Common myeloid progenitor, CD34-positive (primary cell): ENCODE measurements at regions not wholly inside any gene's neighbourhood (a gene's known extent, or its start where the extent isn't known, plus 50 kb on each side); places are given as distances from the start of the nearest gene placed in this dataset.

Source experiments
- CTCF ChIA-PET: fragments of 350-600 bp; sonication (Branson Sonifier 250); formaldehyde crosslinking; loops from one replicate; lab custom pipeline; 2021; ENCODE audit warnings: antibody characterized with exemption; lab: Charles Lee
- POLR2A ChIA-PET: fragments of 350-600 bp; sonication (Branson Sonifier 250); formaldehyde crosslinking; loops from one replicate; lab custom pipeline; 2021; ENCODE audit warnings: antibody characterized with exemption; lab: Charles Lee
- DNase-seq, 3 donors: peaks; one replicate each; pipeline versions ENCODE4 v3.0.0 to v3.0.0-alpha.2; 2013
- H3K27ac ChIP-seq, 2 experiments: 1 replicate in 1 of 2; 2 replicates in 1 of 2; pipeline ENCODE4 v1.7.0; 2013; ENCODE audit warnings: inconsistent platforms in 2 of 2, low read length in 2 of 2, mild to moderate bottlenecking in 2 of 2, low read depth in 1 of 2, moderate library complexity in 1 of 2; ENCODE audit not compliant: severe bottlenecking in 2 of 2, insufficient read depth in 1 of 2, poor library complexity in 1 of 2
- H3K27me3 ChIP-seq, 5 experiments: replicated peaks in 2 of 5; 1 replicate in 3 of 5; 2 replicates in 2 of 5; pipeline versions ENCODE4 v1.6.1 to v1.7.0; 2013; ENCODE audit warnings: low read length in 4 of 5, mild to moderate bottlenecking in 2 of 5, moderate library complexity in 2 of 5, inconsistent platforms in 1 of 5; ENCODE audit not compliant: insufficient read depth in 5 of 5, control insufficient read depth in 4 of 5
- H3K36me3 ChIP-seq, 4 experiments: 1 replicate in 2 of 4; 2 replicates in 2 of 4; pipeline versions ENCODE4 v1.6.1 to v1.7.0; 2013; ENCODE audit warnings: low read length in 3 of 4, control low read depth in 1 of 4, mild to moderate bottlenecking in 1 of 4; ENCODE audit not compliant: control insufficient read depth in 4 of 4, insufficient read depth in 4 of 4
- H3K4me1 ChIP-seq, 4 experiments: 1 replicate in 3 of 4; 2 replicates in 1 of 4; pipeline versions ENCODE4 v1.6.1 to v1.7.1; 2013; ENCODE audit warnings: low read length in 3 of 4, mild to moderate bottlenecking in 3 of 4, control low read depth in 1 of 4, inconsistent platforms in 1 of 4, moderate library complexity in 1 of 4; ENCODE audit not compliant: control insufficient read depth in 4 of 4, insufficient read depth in 4 of 4; ENCODE audit errors: control extremely low read depth in 1 of 4
- H3K4me3 ChIP-seq, 7 experiments: 1 replicate in 4 of 7; 2 replicates in 3 of 7; pipeline versions ENCODE4 v1.5.1 to v1.7.0; 2013; ENCODE audit warnings: mild to moderate bottlenecking in 7 of 7, low read length in 6 of 7, moderate library complexity in 6 of 7, inconsistent platforms in 2 of 7, low read depth in 2 of 7, control low read depth in 1 of 7; ENCODE audit not compliant: insufficient read depth in 4 of 7, control insufficient read depth in 1 of 7; ENCODE audit errors: extremely low read depth in 1 of 7
- H3K9me3 ChIP-seq, 5 experiments: 1 replicate in 4 of 5; 2 replicates in 1 of 5; pipeline versions ENCODE4 v1.6.1 to v1.7.1; 2013; ENCODE audit warnings: low read length in 4 of 5, mild to moderate bottlenecking in 2 of 5, inconsistent platforms in 1 of 5, low read depth in 1 of 5, moderate library complexity in 1 of 5; ENCODE audit not compliant: control insufficient read depth in 4 of 5, insufficient read depth in 2 of 5; ENCODE audit errors: control extremely low read depth in 1 of 5
- WGBS: methylation state at CpG from one replicate; pipeline ENCODE4 v1.1.5; 2013; ENCODE audit not compliant: insufficient coverage; 5-methylcytosine and 5-hydroxymethylcytosine counted together

- POLR2A ChIA-PET: no interaction called here
- no peak for DNase-seq
Observed at GRCh38 chr4:166527500-166527899, 654.5 kb downstream of the TLL1 start.

GRCh38 chr4:166531703-166532102, 658.7 kb downstream of the TLL1 start:
- WGBS: 80% methylated on average over 1 of the region's 3 CpGs
- no peaks in the 10 kb centered on the region for H3K36me3 ChIP-seq
- CTCF ChIA-PET: no interaction called here

More at GRCh38 chr4:166527500-166527899, 654.5 kb downstream of the TLL1 start:
- no peak overlapping the region for H3K4me3 ChIP-seq
- no peak overlapping the region for H3K27ac ChIP-seq
- H3K36me3 ChIP-seq: no peaks in the 10 kb centered on the region
- H3K4me1 ChIP-seq: no peaks in the 10 kb centered on the region
- WGBS: 100% methylated on average over 3 of the region's 3 CpGs
- CTCF ChIA-PET: no interaction called here
- H3K9me3 ChIP-seq: no peaks in the 10 kb centered on the region
- H3K27me3 ChIP-seq: no peaks in the 10 kb centered on the region

GRCh38 chr4:166535865-166536264, 662.8 kb downstream of the TLL1 start:
- POLR2A ChIA-PET: no interaction called here
- no peaks in the 10 kb centered on the region for H3K36me3 ChIP-seq
- H3K4me3 ChIP-seq: no peak overlapping the region
- 100% methylated on average over 6 of the region's 7 CpGs for WGBS
- DNase-seq: no peak
- no peak overlapping the region for H3K27ac ChIP-seq
- H3K27me3 ChIP-seq: no peaks in the 10 kb centered on the region
- no peaks in the 10 kb centered on the region for H3K4me1 ChIP-seq
- CTCF ChIA-PET: no interaction called here
- H3K9me3 ChIP-seq: no peaks in the 10 kb centered on the region

More at GRCh38 chr4:166531703-166532102, 658.7 kb downstream of the TLL1 start:
- Histone ChIP-seq H3K4me1 (no peaks in the 10 kb centered on the region), H3K9me3 (no peaks in the 10 kb centered on the region), H3K4me3 (no peak overlapping the region), H3K27me3 (no peaks in the 10 kb centered on the region), H3K27ac (no peak overlapping the region)
- no peak for DNase-seq
- POLR2A ChIA-PET: no interaction called here

GRCh38 chr4:166538491-166539005, 665.5 kb downstream of the TLL1 start:
- ChIA-PET CTCF (no interaction called here), POLR2A (no interaction called here)
- WGBS: 94% methylated on average over 2 of the region's 2 CpGs
- Histone ChIP-seq H3K27ac (no peak overlapping the region), H3K4me1 (no peaks in the 10 kb centered on the region), H3K36me3 (no peaks in the 10 kb centered on the region), H3K27me3 (no peaks in the 10 kb centered on the region), H3K4me3 (no peak overlapping the region), H3K9me3 (no peaks in the 10 kb centered on the region)
- no peak for DNase-seq

GRCh38 chr4:166546009-166546408, 673.0 kb downstream of the TLL1 start:
- no peak overlapping the region for H3K4me3 ChIP-seq
- no peaks in the 10 kb centered on the region for H3K9me3 ChIP-seq
- 98% methylated on average over 6 of the region's 6 CpGs for WGBS
- no peaks in the 10 kb centered on the region for H3K27me3 ChIP-seq
- H3K4me1 ChIP-seq: no peaks in the 10 kb centered on the region
- no peaks in the 10 kb centered on the region for H3K36me3 ChIP-seq
- ChIA-PET CTCF (no interaction called here), POLR2A (no interaction called here)
- DNase-seq: no peak
- H3K27ac ChIP-seq: no peak overlapping the region

GRCh38 chr4:166577639-166578038, 656.7 kb downstream of the SPOCK3 start:
- CTCF ChIA-PET: no interaction called here
- Histone ChIP-seq H3K4me1 (no peaks in the 10 kb centered on the region), H3K9me3 (no peaks in the 10 kb centered on the region), H3K4me3 (no peak overlapping the region), H3K27me3 (no peaks in the 10 kb centered on the region), H3K36me3 (no peaks in the 10 kb centered on the region), H3K27ac (no peak overlapping the region)
- WGBS: 100% methylated on average over 1 of the region's 2 CpGs
- POLR2A ChIA-PET: no interaction called here
- DNase-seq: no peak

GRCh38 chr4:166585491-166585890, 648.8 kb downstream of the SPOCK3 start:
- H3K27me3 ChIP-seq: no peaks in the 10 kb centered on the region
- POLR2A ChIA-PET: no interaction called here
- H3K4me3 ChIP-seq: no peak overlapping the region
- DNase-seq: no peak
- CTCF ChIA-PET: no interaction called here
- H3K9me3 ChIP-seq: no peaks in the 10 kb centered on the region
- 71% methylated on average over 2 of the region's 3 CpGs for WGBS
- H3K36me3 ChIP-seq: no peaks in the 10 kb centered on the region
- H3K27ac ChIP-seq: no peak overlapping the region
- no peaks in the 10 kb centered on the region for H3K4me1 ChIP-seq
